Upper lobe of right lung (tissue), 1 donor: ENCODE measurements at regions not wholly inside any gene's neighbourhood (a gene's known extent, or its start where the extent isn't known, plus 50 kb on each side); places are given as distances from the start of the nearest gene placed in this dataset.

Experiments used
- ATAC-seq: fragments of 200-7000 bp; cut with Tn5 transposase; one replicate; pipeline ENCODE4 v1.9.1; 2020; ENCODE audit warnings: mild to moderate bottlenecking, moderate library complexity
- DNase-seq: peaks from one replicate; pipeline ENCODE4 v3.0.0-alpha.2; 2020
- H3K27ac ChIP-seq: fragments of 200-600 bp; one replicate; pipeline ENCODE4 v1.8.0; 2022
- H3K27me3 ChIP-seq: fragments of 200-600 bp; one replicate; pipeline ENCODE4 v1.8.0; 2022; ENCODE audit warnings: mild to moderate bottlenecking
- H3K36me3 ChIP-seq: fragments of 200-600 bp; one replicate; pipeline ENCODE4 v1.8.0; 2022
- H3K4me1 ChIP-seq: fragments of 200-600 bp; one replicate; pipeline ENCODE4 v1.8.0; 2022
- H3K4me3 ChIP-seq: fragments of 200-600 bp; one replicate; pipeline ENCODE4 v1.8.0; 2022; ENCODE audit warnings: mild to moderate bottlenecking
- H3K9me3 ChIP-seq: fragments of 200-600 bp; one replicate; pipeline ENCODE4 v1.8.0; 2022
- intact Hi-C: fragments of 100-400 bp; cut with DNase I; formaldehyde crosslinking; loops from one replicate; pipeline ENCODE4 v1.11.0; 2022
- TF ChIP-seq, protein P1 (sequence below): fragments of 200-600 bp; IDR thresholded peaks from one replicate; pipeline ENCODE4 v1.8.0; 2022; ENCODE audit warnings: antibody characterized with exemption
- donor health status: DM: no; HTN: yes; CAD: no; lungs with severe emphysema.

DNA sequence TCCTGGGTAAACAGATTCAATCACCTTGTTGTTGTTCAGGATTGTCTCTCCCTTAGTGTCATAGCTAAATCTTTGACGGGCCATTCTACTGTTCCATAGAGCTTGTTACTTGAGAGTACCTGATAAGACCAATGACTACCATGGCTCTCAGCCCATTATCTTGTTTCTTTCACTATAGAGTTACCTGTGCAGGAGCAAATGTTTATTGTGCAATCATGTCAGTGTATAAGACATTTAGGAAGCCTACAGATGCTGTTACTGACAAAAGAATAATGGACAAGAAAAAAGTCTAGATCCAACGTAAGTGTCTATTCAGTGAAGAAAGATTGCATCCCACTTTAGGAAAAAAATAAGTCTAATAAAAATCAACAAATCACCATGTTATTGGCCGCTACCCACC lies 1041.7 kb upstream of the AUTS2 start:
- ATAC-seq: no peak

DNA sequence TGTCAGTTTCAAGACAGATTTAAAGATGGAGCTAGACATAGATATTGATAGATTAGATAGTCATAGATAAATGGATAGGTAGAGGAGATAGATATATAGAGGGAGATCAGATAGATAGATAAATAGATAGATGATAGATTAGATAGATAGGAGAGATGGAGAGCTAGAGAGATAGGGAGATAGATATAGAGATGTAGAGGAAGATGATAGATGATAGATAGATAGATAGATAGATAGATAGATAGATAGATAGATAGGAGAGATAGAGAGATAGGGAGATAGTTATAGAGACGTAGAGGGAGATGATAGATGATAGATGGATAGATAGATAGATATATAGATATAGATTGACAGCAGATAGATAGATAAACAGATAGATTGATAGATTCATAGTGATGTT lies 1038.8 kb upstream of the AUTS2 start:
- H3K27me3 ChIP-seq: no peaks in the 10 kb centered on the region
- no peaks in the 10 kb centered on the region for H3K4me1 ChIP-seq
- no peak overlapping the region for H3K27ac ChIP-seq
- ATAC-seq (no peak), DNase-seq (no peak)
- no peaks in the 10 kb centered on the region for H3K9me3 ChIP-seq
- H3K4me3 ChIP-seq: no peak overlapping the region
- intact Hi-C loops: no loop called here
- TF ChIP-seq, protein P1, sequence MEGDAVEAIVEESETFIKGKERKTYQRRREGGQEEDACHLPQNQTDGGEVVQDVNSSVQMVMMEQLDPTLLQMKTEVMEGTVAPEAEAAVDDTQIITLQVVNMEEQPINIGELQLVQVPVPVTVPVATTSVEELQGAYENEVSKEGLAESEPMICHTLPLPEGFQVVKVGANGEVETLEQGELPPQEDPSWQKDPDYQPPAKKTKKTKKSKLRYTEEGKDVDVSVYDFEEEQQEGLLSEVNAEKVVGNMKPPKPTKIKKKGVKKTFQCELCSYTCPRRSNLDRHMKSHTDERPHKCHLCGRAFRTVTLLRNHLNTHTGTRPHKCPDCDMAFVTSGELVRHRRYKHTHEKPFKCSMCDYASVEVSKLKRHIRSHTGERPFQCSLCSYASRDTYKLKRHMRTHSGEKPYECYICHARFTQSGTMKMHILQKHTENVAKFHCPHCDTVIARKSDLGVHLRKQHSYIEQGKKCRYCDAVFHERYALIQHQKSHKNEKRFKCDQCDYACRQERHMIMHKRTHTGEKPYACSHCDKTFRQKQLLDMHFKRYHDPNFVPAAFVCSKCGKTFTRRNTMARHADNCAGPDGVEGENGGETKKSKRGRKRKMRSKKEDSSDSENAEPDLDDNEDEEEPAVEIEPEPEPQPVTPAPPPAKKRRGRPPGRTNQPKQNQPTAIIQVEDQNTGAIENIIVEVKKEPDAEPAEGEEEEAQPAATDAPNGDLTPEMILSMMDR: no peak
- no peaks in the 10 kb centered on the region for H3K36me3 ChIP-seq

More for the DNA sequence above, 1041.7 kb upstream of the AUTS2 start:
- TF ChIP-seq, protein P1: no peak
- H3K9me3 ChIP-seq: no peaks in the 10 kb centered on the region
- intact Hi-C loops: no loop called here
- H3K4me3 ChIP-seq: no peak overlapping the region
- no peaks in the 10 kb centered on the region for H3K36me3 ChIP-seq
- H3K27ac ChIP-seq: no peak overlapping the region
- H3K27me3 ChIP-seq: no peaks in the 10 kb centered on the region
- no peaks in the 10 kb centered on the region for H3K4me1 ChIP-seq
- no peak for DNase-seq

DNA sequence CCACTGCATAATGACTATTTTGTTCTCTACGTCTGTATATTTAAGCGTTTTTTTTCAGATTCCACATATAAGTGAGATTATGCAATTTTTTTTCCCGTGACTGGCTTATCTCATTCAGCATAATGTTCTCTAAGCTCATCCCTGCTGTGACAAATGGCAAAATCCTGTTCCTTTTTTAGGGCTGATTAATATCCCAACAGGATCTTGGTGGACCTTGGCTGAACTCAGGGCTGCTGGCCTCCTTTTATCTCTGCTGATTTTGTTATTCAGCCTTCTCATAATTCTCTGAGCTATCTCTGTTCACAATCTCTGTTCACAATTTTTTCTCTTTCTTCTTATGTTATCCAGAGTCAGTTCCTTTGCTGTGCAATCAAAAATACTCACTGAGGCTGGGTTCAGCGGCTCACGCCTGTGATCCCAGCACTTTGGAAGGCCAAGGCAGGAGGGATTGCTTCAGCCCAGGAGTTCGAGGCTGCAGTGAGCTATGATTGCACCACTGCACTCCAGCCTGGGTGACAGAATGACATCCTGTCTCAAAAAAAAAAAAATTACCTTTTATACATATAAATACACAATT lies 1035.9 kb upstream of the AUTS2 start:
- no peaks in the 10 kb centered on the region for H3K36me3 ChIP-seq
- DNase-seq: no peak
- intact Hi-C loops: no loop called here
- no peaks in the 10 kb centered on the region for H3K27me3 ChIP-seq
- no peaks in the 10 kb centered on the region for H3K4me1 ChIP-seq
- H3K4me3 ChIP-seq: no peak overlapping the region
- TF ChIP-seq, protein P1: no peak
- no peaks in the 10 kb centered on the region for H3K9me3 ChIP-seq
- no peak overlapping the region for H3K27ac ChIP-seq
- no peak for ATAC-seq

DNA sequence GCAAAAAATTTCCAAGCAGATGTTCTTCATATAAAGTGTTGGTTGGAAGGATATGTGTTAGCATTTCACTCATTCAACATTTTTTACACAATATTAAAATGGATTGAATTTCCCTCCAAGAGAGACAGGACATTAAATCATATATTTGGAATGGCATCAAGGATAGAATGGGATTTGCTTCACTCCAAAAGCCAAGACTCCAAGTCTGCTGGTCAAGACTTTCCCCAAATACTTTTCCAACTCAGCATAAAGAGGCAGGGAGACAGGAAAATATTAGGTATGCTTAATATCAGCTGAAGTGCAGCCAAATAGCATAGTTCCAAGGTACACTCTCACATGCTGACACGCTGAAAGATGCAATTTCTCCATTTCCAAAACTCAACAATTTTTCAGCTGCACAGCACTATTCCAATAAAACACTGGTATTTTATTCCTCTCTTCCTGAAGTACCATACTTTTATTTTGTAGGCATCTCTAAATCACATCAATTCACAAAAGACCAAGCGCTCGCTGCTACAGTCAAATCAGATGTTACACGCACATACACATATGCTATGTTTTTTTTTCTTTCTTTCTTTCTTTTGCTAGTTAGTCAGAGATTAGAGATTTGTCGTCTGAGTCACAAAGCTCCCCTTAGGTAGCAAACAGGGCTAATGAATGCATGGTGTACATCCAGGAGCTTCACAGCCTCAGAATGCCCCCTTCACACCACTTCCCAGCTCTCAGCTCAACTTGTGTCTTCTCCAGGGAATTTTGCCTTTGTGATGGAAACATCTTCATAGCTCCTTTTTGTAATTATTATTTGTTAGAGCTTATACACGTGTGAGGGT lies 1033.8 kb upstream of the AUTS2 start:
- TF ChIP-seq, protein P1: no peak
- no peaks in the 10 kb centered on the region for H3K4me1 ChIP-seq
- H3K9me3 ChIP-seq: no peaks in the 10 kb centered on the region
- no peaks in the 10 kb centered on the region for H3K27me3 ChIP-seq
- H3K4me3 ChIP-seq: no peak overlapping the region
- no peaks in the 10 kb centered on the region for H3K36me3 ChIP-seq
- no peak overlapping the region for H3K27ac ChIP-seq
- DNase-seq (no peak), ATAC-seq (no peak)
- intact Hi-C loops: no loop called here

DNA sequence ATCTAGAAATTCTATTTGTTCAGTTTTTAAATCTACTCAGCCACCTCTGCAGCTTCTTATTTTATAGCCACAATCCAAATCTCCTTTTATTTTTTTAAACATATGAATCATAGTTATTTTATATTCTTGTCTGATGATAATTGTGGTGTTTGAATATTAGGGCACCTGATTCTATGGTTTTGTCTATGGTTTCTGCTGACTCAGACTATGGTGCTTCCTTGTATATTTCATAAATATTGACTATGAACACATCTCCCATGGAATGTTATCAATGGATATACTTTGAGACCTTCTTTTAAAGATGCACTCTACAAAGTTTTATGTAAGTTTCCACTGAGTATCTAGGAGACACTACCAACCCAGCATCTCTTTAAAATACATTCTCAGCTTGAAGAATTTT lies 1027.0 kb upstream of the AUTS2 start:
- Histone ChIP-seq H3K4me1 (no peaks in the 10 kb centered on the region), H3K9me3 (no peaks in the 10 kb centered on the region), H3K27me3 (no peaks in the 10 kb centered on the region), H3K36me3 (no peaks in the 10 kb centered on the region), H3K4me3 (no peak overlapping the region), H3K27ac (no peak overlapping the region)
- no peak for DNase-seq
- intact Hi-C loops: no loop called here
- ATAC-seq: no peak
- TF ChIP-seq, protein P1: no peak
